Spleen (tissue), 11 donors: ENCODE measurements at regions not wholly inside any gene's neighbourhood (a gene's known extent, or its start where the extent isn't known, plus 50 kb on each side); places are given as distances from the start of the nearest gene placed in this dataset.

ENCODE experiments used
- DNase-seq: peaks from one replicate; pipeline ENCODE4 v3.0.0-alpha.2; 2020
- H3K27ac ChIP-seq, 8 donors: fragments of 200-600 bp; sonication (generic) in 7 of 8; 1 replicate in 4 of 8; 2 replicates in 4 of 8; pipeline versions ENCODE4 v1.5.0 to v1.8.0; 2016 to 2021; ENCODE audit warnings: inconsistent platforms in 4 of 8, mild to moderate bottlenecking in 4 of 8, moderate library complexity in 1 of 8
- H3K27me3 ChIP-seq, 7 donors: fragments of 200-600 bp; sonication (generic) in 6 of 7; replicated peaks in 1 of 7; 1 replicate in 4 of 7; 2 replicates in 3 of 7; pipeline versions ENCODE4 v1.5.0 to v1.8.0; 2016 to 2021; ENCODE audit warnings: inconsistent platforms in 3 of 7, mild to moderate bottlenecking in 1 of 7
- H3K36me3 ChIP-seq, 6 donors: fragments of 200-600 bp; sonication (generic) in 5 of 6; 1 replicate in 4 of 6; 2 replicates in 2 of 6; pipeline versions ENCODE4 v1.5.0 to v1.8.0; 2016 to 2021; ENCODE audit warnings: inconsistent platforms in 2 of 6
- H3K4me1 ChIP-seq, 6 donors: fragments of 200-600 bp; sonication (generic) in 5 of 6; 1 replicate in 3 of 6; 2 replicates in 3 of 6; pipeline versions ENCODE4 v1.5.0 to v1.8.0; 2016 to 2021; ENCODE audit warnings: inconsistent platforms in 3 of 6
- H3K4me3 ChIP-seq, 8 donors: fragments of 200-600 bp; sonication (generic) in 7 of 8; 1 replicate in 4 of 8; 2 replicates in 4 of 8; pipeline versions ENCODE4 v1.5.0 to v1.8.0; 2016 to 2021; ENCODE audit warnings: inconsistent platforms in 4 of 8, mild to moderate bottlenecking in 4 of 8, moderate library complexity in 2 of 8
- H3K9me3 ChIP-seq, 8 donors: fragments of 200-600 bp; sonication (generic) in 7 of 8; 1 replicate in 4 of 8; 2 replicates in 4 of 8; pipeline versions ENCODE4 v1.5.0 to v1.8.0; 2016 to 2021; ENCODE audit warnings: inconsistent platforms in 4 of 8
- CTCF ChIP-seq, 11 experiments: fragments of 200-600 bp in 7 of 11; fragments of 450-650 bp in 4 of 11; sonication (generic) in 4 of 11; IDR thresholded peaks in 8 of 11; conservative IDR thresholded peaks in 3 of 11; 1 replicate in 7 of 11; 2 replicates in 4 of 11; pipeline versions ENCODE4 v1.4.0 to v1.8.0; 2016 to 2021; ENCODE audit warnings: antibody characterized with exemption in 11 of 11, inconsistent platforms in 4 of 11, mild to moderate bottlenecking in 1 of 11
- POLR2A ChIP-seq, 3 donors: fragments of 450-650 bp; IDR thresholded peaks; one replicate each; pipeline ENCODE4 v1.5.1; 2017; ENCODE audit warnings: antibody characterized with exemption in 3 of 3, mild to moderate bottlenecking in 1 of 3
- POLR2AphosphoS5 ChIP-seq, 3 donors: sonication (generic); formaldehyde crosslinking; IDR thresholded peaks; one replicate each; pipeline ENCODE4 v1.5.1; 2017; ENCODE audit warnings: antibody characterized with exemption in 3 of 3
- WGBS, 5 donors: extraction: QIAGEN DNeasy Blood & Tissue Kit in 3 of 5; methylation state at CpG; one replicate each; pipeline versions ENCODE4 v1.1.5 to v1.1.7; 2013 to 2018; 5-methylcytosine and 5-hydroxymethylcytosine counted together
- intact Hi-C: fragments of 100-400 bp; cut with DNase I; formaldehyde crosslinking; loops from one replicate; pipeline ENCODE4 v1.15.0; 2023; ENCODE audit warnings: low total_unique reads
- donor health status: healthy with polysubstance abuse.
- donor health status: DM: no; HTN: no; CAD: no; lungs with moderate emphysema.
- donor health status: DM: no; HTN: no; CAD: no.
- donor health status: Bipolar disorder and iron deficiency.
- donor health status: healthy.
- donor health status: DM: no; HTN: no; CAD: no.
- donor health status: DM: yes; HTN: yes; CAD: no.

GRCh38 chr15:69857250-69857649 lies 240.5 kb downstream of the TLE3 start:
- WGBS, 5 donors: 78 to 87% (median 81%) methylated on average over 6 of the region's 6 CpGs
- intact Hi-C loops: no loop called here
- no peaks in the 10 kb centered on the region for H3K36me3 ChIP-seq
- no peak overlapping the region for H3K27ac ChIP-seq
- peaks cover 0 to 13% (median 7%) of the 10 kb centered on the region in 6 donors for H3K4me1 ChIP-seq
- H3K27me3 ChIP-seq: peaks cover 0 to 16% (median 0%) of the 10 kb centered on the region in 7 donors
- no peak for TF ChIP-seq POLR2A (IDR thresholded peaks at IDR 0.05)
- no peak overlapping the region for H3K4me3 ChIP-seq
- DNase-seq: peak; percentile 21
- H3K9me3 ChIP-seq: peaks cover 0 to 8% (median 0%) of the 10 kb centered on the region in 8 donors

GRCh38 chr15:69857686-69858391 lies 239.9 kb downstream of the TLE3 start:
- no peak overlapping the region for H3K4me3 ChIP-seq
- no peaks in the 10 kb centered on the region for H3K36me3 ChIP-seq
- WGBS, 5 donors: 38 to 57% (median 49%) methylated on average over 10 of the region's 10 CpGs
- TF ChIP-seq CTCF (IDR thresholded peaks at IDR 0.05 in 8 of 11, conservative IDR thresholded peaks at IDR 0.05 in 3 of 11) (no peak), POLR2AphosphoS5 (IDR thresholded peaks at IDR 0.05) (no peak), POLR2A (IDR thresholded peaks at IDR 0.05) (no peak)
- no peak overlapping the region for H3K27ac ChIP-seq
- peaks cover 0 to 16% (median 0%) of the 10 kb centered on the region in 7 donors for H3K27me3 ChIP-seq
- H3K4me1 ChIP-seq: peaks cover 0 to 13% (median 7%) of the 10 kb centered on the region in 6 donors
- no peak for DNase-seq
- intact Hi-C loops: no loop called here
- H3K9me3 ChIP-seq: peaks cover 0 to 6% (median 0%) of the 10 kb centered on the region in 8 donors

- peaks cover 0 to 13% (median 7%) of the 10 kb centered on the region in 6 donors for H3K4me1 ChIP-seq
- TF ChIP-seq CTCF (IDR thresholded peaks at IDR 0.05 in 8 of 11, conservative IDR thresholded peaks at IDR 0.05 in 3 of 11) (no peak), POLR2AphosphoS5 (IDR thresholded peaks at IDR 0.05) (no peak), POLR2A (IDR thresholded peaks at IDR 0.05) (no peak)
- intact Hi-C loops: no loop called here
- no peaks in the 10 kb centered on the region for H3K36me3 ChIP-seq
- DNase-seq: no peak
- no peak overlapping the region for H3K27ac ChIP-seq
- H3K9me3 ChIP-seq: no peaks in the 10 kb centered on the region
- peaks cover 0 to 16% (median 0%) of the 10 kb centered on the region in 7 donors for H3K27me3 ChIP-seq
- H3K4me3 ChIP-seq: no peak overlapping the region
- WGBS, 5 donors: 87 to 96% (median 93%) methylated on average over 3 to 5 of the region's 5 CpGs
Observed at GRCh38 chr15:69858456-69858855, 239.3 kb downstream of the TLE3 start.

- no peaks in the 10 kb centered on the region for H3K36me3 ChIP-seq
- DNase-seq: no peak
- TF ChIP-seq CTCF (IDR thresholded peaks at IDR 0.05 in 8 of 11, conservative IDR thresholded peaks at IDR 0.05 in 3 of 11) (no peak), POLR2A (IDR thresholded peaks at IDR 0.05) (no peak), POLR2AphosphoS5 (IDR thresholded peaks at IDR 0.05) (no peak)
- no peak overlapping the region for H3K4me3 ChIP-seq
- WGBS, 5 donors: 95 to 97% (median 96%) methylated on average over 5 of the region's 5 CpGs
- intact Hi-C loops: no loop called here
- peaks cover 0 to 16% (median 0%) of the 10 kb centered on the region in 7 donors for H3K27me3 ChIP-seq
- H3K27ac ChIP-seq: no peak overlapping the region
- no peaks in the 10 kb centered on the region for H3K9me3 ChIP-seq
- peaks cover 0 to 13% (median 7%) of the 10 kb centered on the region in 6 donors for H3K4me1 ChIP-seq
Observed at GRCh38 chr15:69859866-69860265, 237.9 kb downstream of the TLE3 start.
